Gastrocnemius medialis (tissue), 4 donors: ENCODE measurements at regions not wholly inside any gene's neighbourhood (a gene's known extent, or its start where the extent isn't known, plus 50 kb on each side); places are given as distances from the start of the nearest gene placed in this dataset.

Source experiments
- ATAC-seq, 2 donors: fragments of 150-250 bp; one replicate each; pipeline ENCODE4 v1.9.1; 2016
- DNase-seq, 2 donors: peaks; one replicate each; pipeline ENCODE4 v3.0.0-alpha.2; 2019
- H3K27ac ChIP-seq, 4 donors: fragments of 200-600 bp; sonication (generic); 1 replicate in 1 of 4; 2 replicates in 3 of 4; pipeline ENCODE4 v1.5.1; 2016 to 2018; ENCODE audit warnings: mild to moderate bottlenecking in 2 of 4, moderate library complexity in 1 of 4
- H3K27me3 ChIP-seq, 3 donors: fragments of 200-600 bp; sonication (generic) in 2 of 3; 1 replicate in 1 of 3; 2 replicates in 2 of 3; pipeline versions ENCODE4 v1.5.1 to v1.6.0; 2016 to 2019; ENCODE audit warnings: mild to moderate bottlenecking in 1 of 3, moderate library complexity in 1 of 3
- H3K36me3 ChIP-seq, 2 donors: fragments of 200-600 bp; sonication (generic) in 1 of 2; one replicate each; pipeline ENCODE4 v1.5.1; 2017 to 2018
- H3K4me1 ChIP-seq, 2 donors: fragments of 200-600 bp; sonication (generic) in 1 of 2; one replicate each; pipeline ENCODE4 v1.5.1; 2016 to 2017; ENCODE audit warnings: mild to moderate bottlenecking in 2 of 2
- H3K4me3 ChIP-seq, 4 donors: fragments of 200-600 bp; sonication (generic) in 3 of 4; 1 replicate in 1 of 4; 2 replicates in 3 of 4; pipeline ENCODE4 v1.5.1; 2016 to 2019; ENCODE audit warnings: mild to moderate bottlenecking in 2 of 4
- H3K9me3 ChIP-seq, 3 donors: fragments of 200-600 bp; sonication (generic) in 2 of 3; 1 replicate in 1 of 3; 2 replicates in 2 of 3; pipeline ENCODE4 v1.5.1; 2016 to 2019
- POLR2A ChIP-seq, 2 donors: fragments of 450-650 bp; IDR thresholded peaks; one replicate each; pipeline ENCODE4 v1.6.1; 2017; ENCODE audit warnings: antibody characterized with exemption in 2 of 2, mild to moderate bottlenecking in 2 of 2, moderate library complexity in 2 of 2
- in situ Hi-C, 4 donors: fragments of 200-750 bp; cut with MboI; loops; one replicate each; pipeline versions ENCODE4 v1.15.0 to v1.8.0; 2017; ENCODE audit warnings: low sequenced_read_pairs in 4 of 4
- intact Hi-C: fragments of 100-400 bp; cut with DNase I; formaldehyde crosslinking; loops from one replicate; pipeline ENCODE4 v1.15.1; 2023; ENCODE audit warnings: low total_unique reads
- TF ChIP-seq, protein P1 (sequence below), 5 experiments: fragments of 450-650 bp in 3 of 5; fragments of 200-600 bp in 2 of 5; sonication (generic) in 2 of 5; IDR thresholded peaks in 4 of 5; conservative IDR thresholded peaks in 1 of 5; 1 replicate in 4 of 5; 2 replicates in 1 of 5; pipeline ENCODE4 v1.5.1; 2016 to 2019; ENCODE audit warnings: antibody characterized with exemption in 5 of 5, mild to moderate bottlenecking in 3 of 5, moderate library complexity in 3 of 5

DNA sequence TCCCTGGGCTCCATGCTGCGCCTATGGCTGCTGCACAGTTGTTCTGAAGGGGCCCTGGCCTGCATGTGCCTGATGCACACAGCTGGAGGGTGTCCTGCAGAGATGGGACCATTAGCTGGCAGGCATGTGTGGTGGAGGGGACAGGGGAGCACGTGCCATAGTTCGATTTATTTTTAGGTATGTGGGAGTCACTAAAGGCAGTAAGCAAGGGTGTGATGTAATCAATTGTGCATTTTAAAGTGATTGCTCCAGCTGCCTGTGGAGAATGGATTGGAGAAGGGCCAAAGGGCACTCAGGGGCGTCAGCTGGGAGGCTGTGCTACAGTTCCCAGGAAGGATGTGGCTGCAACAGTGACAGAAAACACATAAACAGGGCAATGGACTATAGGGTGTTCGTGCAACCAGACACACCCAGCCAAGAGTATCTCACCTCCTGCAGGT lies 205.1 kb downstream of the ARL4C start:
- ATAC-seq (peak in 1 of 2 donors; percentile 42), DNase-seq (peak; percentile 4 to 30)
- no peak overlapping the region for H3K4me3 ChIP-seq
- intact Hi-C loops: no loop called here
- H3K27me3 ChIP-seq: no peaks in the 10 kb centered on the region
- H3K4me1 ChIP-seq: no peaks in the 10 kb centered on the region
- no peaks in the 10 kb centered on the region for H3K36me3 ChIP-seq
- TF ChIP-seq POLR2A (IDR thresholded peaks at IDR 0.05): no peak
- TF ChIP-seq, protein P1, sequence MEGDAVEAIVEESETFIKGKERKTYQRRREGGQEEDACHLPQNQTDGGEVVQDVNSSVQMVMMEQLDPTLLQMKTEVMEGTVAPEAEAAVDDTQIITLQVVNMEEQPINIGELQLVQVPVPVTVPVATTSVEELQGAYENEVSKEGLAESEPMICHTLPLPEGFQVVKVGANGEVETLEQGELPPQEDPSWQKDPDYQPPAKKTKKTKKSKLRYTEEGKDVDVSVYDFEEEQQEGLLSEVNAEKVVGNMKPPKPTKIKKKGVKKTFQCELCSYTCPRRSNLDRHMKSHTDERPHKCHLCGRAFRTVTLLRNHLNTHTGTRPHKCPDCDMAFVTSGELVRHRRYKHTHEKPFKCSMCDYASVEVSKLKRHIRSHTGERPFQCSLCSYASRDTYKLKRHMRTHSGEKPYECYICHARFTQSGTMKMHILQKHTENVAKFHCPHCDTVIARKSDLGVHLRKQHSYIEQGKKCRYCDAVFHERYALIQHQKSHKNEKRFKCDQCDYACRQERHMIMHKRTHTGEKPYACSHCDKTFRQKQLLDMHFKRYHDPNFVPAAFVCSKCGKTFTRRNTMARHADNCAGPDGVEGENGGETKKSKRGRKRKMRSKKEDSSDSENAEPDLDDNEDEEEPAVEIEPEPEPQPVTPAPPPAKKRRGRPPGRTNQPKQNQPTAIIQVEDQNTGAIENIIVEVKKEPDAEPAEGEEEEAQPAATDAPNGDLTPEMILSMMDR (IDR thresholded peaks at IDR 0.05 in 4 of 5, conservative IDR thresholded peaks at IDR 0.05 in 1 of 5): no peak
- in situ Hi-C loops: no loop called here
- H3K9me3 ChIP-seq: no peaks in the 10 kb centered on the region
- H3K27ac ChIP-seq: no peak overlapping the region

- Histone ChIP-seq H3K36me3 (no peaks in the 10 kb centered on the region), H3K9me3 (no peaks in the 10 kb centered on the region), H3K4me1 (no peaks in the 10 kb centered on the region), H3K27ac (no peak overlapping the region), H3K27me3 (no peaks in the 10 kb centered on the region), H3K4me3 (no peak overlapping the region)
- intact Hi-C loops (no loop called here), in situ Hi-C loops (no loop called here)
- ATAC-seq (no peak), DNase-seq (peak; percentile 9 to 45)
- TF ChIP-seq POLR2A (IDR thresholded peaks at IDR 0.05): no peak
- TF ChIP-seq, protein P1 (IDR thresholded peaks at IDR 0.05 in 4 of 5, conservative IDR thresholded peaks at IDR 0.05 in 1 of 5): no peak
These were observed 206.2 kb downstream of the ARL4C start for GRCh38 chr2:234290671-234291070.

GRCh38 chr2:234289834-234290590 lies 206.9 kb downstream of the ARL4C start:
- no peak for DNase-seq
- no peaks in the 10 kb centered on the region for H3K27me3 ChIP-seq
- H3K36me3 ChIP-seq: no peaks in the 10 kb centered on the region
- no peak for ATAC-seq
- H3K9me3 ChIP-seq: no peaks in the 10 kb centered on the region
- intact Hi-C loops: no loop called here
- H3K4me1 ChIP-seq: no peaks in the 10 kb centered on the region
- no peak overlapping the region for H3K4me3 ChIP-seq
- in situ Hi-C loops: loop anchor here in 1 of 4 donors (10.0 kb wide), 1 partner anchor 205 kb away; the partner anchor contains the start of gene ARL4C
- TF ChIP-seq POLR2A (IDR thresholded peaks at IDR 0.05): no peak
- TF ChIP-seq, protein P1 (IDR thresholded peaks at IDR 0.05 in 4 of 5, conservative IDR thresholded peaks at IDR 0.05 in 1 of 5): no peak
- no peak overlapping the region for H3K27ac ChIP-seq

DNA sequence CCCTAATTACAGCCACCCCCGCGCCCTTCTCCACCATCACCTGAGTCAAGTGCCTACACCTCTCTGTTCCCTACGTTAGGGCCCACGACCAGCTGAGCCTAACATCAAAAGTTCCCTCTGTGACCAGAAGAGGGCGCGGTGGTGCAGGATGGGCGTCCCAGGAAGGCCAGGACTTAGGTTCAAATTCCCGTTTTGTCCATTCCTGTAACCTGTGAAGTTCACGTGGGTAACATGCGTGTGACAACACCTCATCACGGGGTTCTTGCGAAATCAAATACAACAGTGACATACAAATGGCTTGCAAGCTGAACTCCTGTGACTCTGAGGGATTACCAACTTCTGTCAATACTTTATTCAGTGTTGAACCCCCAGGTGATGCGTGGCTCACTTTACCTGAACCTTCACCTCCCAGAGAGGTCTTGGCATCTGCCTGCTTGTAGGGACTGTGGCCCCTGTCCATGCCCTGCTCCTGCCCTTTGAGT lies 207.9 kb downstream of the ARL4C start:
- peak; percentile 14 to 33 for DNase-seq
- ATAC-seq: peak; percentile 21 to 46
- no peaks in the 10 kb centered on the region for H3K36me3 ChIP-seq
- TF ChIP-seq, protein P1 (IDR thresholded peaks at IDR 0.05 in 4 of 5, conservative IDR thresholded peaks at IDR 0.05 in 1 of 5): peak; percentile 14 to 71 (median 48)
- no peak for TF ChIP-seq POLR2A (IDR thresholded peaks at IDR 0.05)
- H3K4me1 ChIP-seq: no peaks in the 10 kb centered on the region
- in situ Hi-C loops: loop anchor here in 1 of 4 donors (10.0 kb wide), 1 partner anchor 206 kb away; the partner anchor contains the start of gene ARL4C
- H3K27ac ChIP-seq: no peak overlapping the region
- no peak overlapping the region for H3K4me3 ChIP-seq
- intact Hi-C loops: no loop called here
- H3K9me3 ChIP-seq: no peaks in the 10 kb centered on the region
- H3K27me3 ChIP-seq: no peaks in the 10 kb centered on the region
